HepG2 (cell line): ENCODE measurements at regions not wholly inside any gene's neighbourhood (a gene's known extent, or its start where the extent isn't known, plus 50 kb on each side); places are given as distances from the start of the nearest gene placed in this dataset.
A peak's percentile ranks its signal among the peaks of the same experiment; 100 is the strongest.

Experiments
- ATAC-seq: fragments of 200-7000 bp; cut with Tn5 transposase; 3 replicates; pipeline ENCODE4 v1.9.1; 2020; ENCODE audit warnings: mild to moderate bottlenecking, moderate library complexity
- BruUV-seq: library from RNA; stranded (reverse); fragments of 400-500 nt; replicated peaks from 2 replicates; lab custom pipeline; 2021; lab: Mats Ljungman, UMichigan
- CTCF ChIA-PET: fragments of 300-600 bp; formaldehyde crosslinking; extraction: SDS; loops from one replicate; lab custom pipeline; 2021; ENCODE audit warnings: low total read pairs, inconsistent platforms, low intra/inter-chr PET ratio; lab: Yijun Ruan, JAX
- POLR2A ChIA-PET: fragments of 350-600 bp; sonication (Branson Sonifier 250); formaldehyde crosslinking; loops from one replicate; lab custom pipeline; 2020; ENCODE audit warnings: antibody characterized with exemption, inconsistent platforms; lab: Yijun Ruan, JAX
- DNase-seq: peaks from one replicate; pipeline ENCODE4 v3.0.0-alpha.2; 2015; ENCODE audit warnings: low spot score
- FAIRE-seq: peaks from 3 replicates; lab custom pipeline; 2011; peaks lifted over from hg19 to GRCh38; lab: Jason Lieb, UNC
- H2AFZ ChIP-seq: one replicate; pipeline ENCODE4 v1.6.1; 2011; ENCODE audit warnings: low read length, inconsistent platforms
- H3K27ac ChIP-seq: fragments of 300-600 bp; 3 replicates; pipeline ENCODE4 v1.8.0; 2011; ENCODE audit warnings: mixed run types, mild to moderate bottlenecking, mixed read lengths, low read length, inconsistent platforms; ENCODE audit not compliant: insufficient read depth; ENCODE audit errors: extremely low read length
- H3K27me3 ChIP-seq, 2 experiments: fragments of 200-600 bp in 1 of 2; 2 replicates in 1 of 2; 3 replicates in 1 of 2; pipeline versions ENCODE4 v1.6.0 to v1.8.0; 2011; ENCODE audit warnings: low read length in 2 of 2, mild to moderate bottlenecking in 2 of 2, moderate library complexity in 2 of 2, inconsistent platforms in 1 of 2; ENCODE audit not compliant: insufficient read depth in 2 of 2, control insufficient read depth in 1 of 2
- H3K36me3 ChIP-seq, 2 experiments: fragments of 200-600 bp in 1 of 2; replicated peaks in 1 of 2; 2 replicates in 1 of 2; 3 replicates in 1 of 2; pipeline versions ENCODE4 v1.5.1 to v1.8.0; 2011; ENCODE audit warnings: low read length in 2 of 2, inconsistent platforms in 1 of 2; ENCODE audit not compliant: insufficient read depth in 2 of 2, control insufficient read depth in 1 of 2
- H3K4me1 ChIP-seq: 2 replicates; pipeline ENCODE4 v1.5.1; 2012; ENCODE audit warnings: low read length, inconsistent platforms; ENCODE audit not compliant: insufficient read depth
- H3K4me2 ChIP-seq: 2 replicates; pipeline ENCODE4 v1.6.0; 2011; ENCODE audit warnings: low read depth, low read length, inconsistent platforms
- H3K4me3 ChIP-seq, 3 experiments: fragments of 200-600 bp in 1 of 3; sonication (generic), shearing (Covaris generic) in 1 of 3; replicated peaks in 1 of 3; 2 replicates each; pipeline ENCODE4 v1.5.1; 2011 to 2016; ENCODE audit warnings: low read length in 3 of 3, inconsistent platforms in 2 of 3, low read depth in 2 of 3, mild to moderate bottlenecking in 2 of 3, control low read depth in 1 of 3, mixed read lengths in 1 of 3; ENCODE audit not compliant: insufficient read depth in 1 of 3
- H3K79me2 ChIP-seq: one replicate; pipeline ENCODE4 v1.6.1; 2011; ENCODE audit warnings: low read length, inconsistent platforms; ENCODE audit not compliant: insufficient read depth
- H3K9ac ChIP-seq: 2 replicates; pipeline ENCODE4 v1.6.0; 2011; ENCODE audit warnings: mild to moderate bottlenecking, low read depth, low read length, inconsistent platforms; ENCODE audit not compliant: insufficient read depth
- H3K9me3 ChIP-seq: 2 replicates; pipeline ENCODE4 v1.5.1; 2012; ENCODE audit warnings: mild to moderate bottlenecking, low read length
- H4K20me1 ChIP-seq: 2 replicates; pipeline ENCODE4 v1.6.0; 2011; ENCODE audit warnings: inconsistent platforms, mild to moderate bottlenecking, low read length, moderate library complexity; ENCODE audit not compliant: insufficient read depth
- SRSF4 ChIP-seq: fragments of 200-400 bp; formaldehyde crosslinking; IDR thresholded peaks from one replicate; pipeline ENCODE4 v1.6.1; 2018; ENCODE audit warnings: mild to moderate bottlenecking, low read depth, low read length, moderate library complexity; ENCODE audit not compliant: poor library complexity, severe bottlenecking
- UBTF ChIP-seq: sonication (generic); formaldehyde crosslinking; IDR thresholded peaks from 2 replicates; pipeline ENCODE4 v1.4.0; 2020; ENCODE audit warnings: mild to moderate bottlenecking, missing genetic modification reagents
- ZNF317 ChIP-seq: sonication (generic); formaldehyde crosslinking; IDR thresholded peaks from 2 replicates; pipeline ENCODE4 v1.5.0; 2020; ENCODE audit warnings: mild to moderate bottlenecking, missing genetic modification reagents
- ZNF670 ChIP-seq: sonication (generic); formaldehyde crosslinking; IDR thresholded peaks from 2 replicates; pipeline ENCODE4 v1.8.0; 2022; ENCODE audit warnings: mild to moderate bottlenecking, missing genetic modification reagents, borderline replicate concordance
- ZNF800 ChIP-seq: sonication (generic); formaldehyde crosslinking; IDR thresholded peaks from 2 replicates; pipeline ENCODE4 v1.4.0; 2020; ENCODE audit warnings: missing genetic modification reagents
- ZXDC ChIP-seq: sonication (generic); formaldehyde crosslinking; IDR thresholded peaks from 2 replicates; pipeline ENCODE4 v1.5.0; 2020; ENCODE audit warnings: mild to moderate bottlenecking, missing genetic modification reagents
- WGBS: methylation state at CpG from one replicate; pipeline ENCODE4 v1.1.6; 2017; ENCODE audit warnings: low lambda C conversion rate; 5-methylcytosine and 5-hydroxymethylcytosine counted together
- in situ Hi-C: cut with HindIII; loops from 2 replicates; pipeline ENCODE4 v1.10.0; 2017; ENCODE audit warnings: low pct_unique_long_range_greater_than_20kb; ENCODE audit not compliant: extremely low pct_ligation_motif_present
- intact Hi-C: fragments of 100-400 bp; cut with micrococcal nuclease; formaldehyde crosslinking; loops from one replicate; pipeline ENCODE4 v1.10.0; 2022; ENCODE audit not compliant: unreplicated experiment
- TF ChIP-seq, protein P1 (sequence below): IDR thresholded peaks from 2 replicates; pipeline ENCODE4 v1.4.0; 2020; ENCODE audit warnings: mild to moderate bottlenecking, missing genetic modification reagents

DNA sequence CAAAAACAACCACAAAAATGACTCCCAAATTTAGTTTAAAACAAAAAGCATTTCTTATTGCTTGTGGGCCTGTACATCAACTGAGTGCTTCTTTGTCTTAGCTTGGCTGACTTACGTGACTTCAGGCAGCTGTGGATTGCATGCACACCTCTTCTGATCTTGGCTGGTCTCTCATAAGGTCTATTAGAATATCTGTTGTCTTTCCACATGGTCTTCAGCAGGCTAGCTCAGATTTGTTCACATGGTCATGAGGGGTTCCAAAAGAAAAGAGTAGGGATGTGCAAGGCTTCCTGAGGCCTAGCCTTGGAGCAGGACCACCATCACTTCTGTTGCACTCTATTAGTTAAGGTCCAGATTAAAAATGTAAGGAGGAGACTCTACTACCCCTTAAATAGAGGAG, 120.1 kb downstream of the LRRC70 start:
- Histone ChIP-seq H3K27me3 (no peaks in the 10 kb centered on the region), H2AFZ (no peak overlapping the region), H3K36me3 (no peaks in the 10 kb centered on the region), H3K4me2 (no peak overlapping the region), H3K27ac (no peak overlapping the region), H3K4me1 (no peaks in the 10 kb centered on the region; the same call in 1 of the 2 replicates), H3K79me2 (no peaks in the 10 kb centered on the region), H3K4me3 (no peak overlapping the region), H4K20me1 (no peaks in the 10 kb centered on the region), H3K9me3 (no peaks in the 10 kb centered on the region), H3K9ac (no peak overlapping the region)
- ATAC-seq (no peak), DNase-seq (no peak), FAIRE-seq (no peak)
- intact Hi-C loops, result no loop called here
- in situ Hi-C loops, result no loop called here
- ChIA-PET CTCF (no interaction called here), POLR2A (no interaction called here)
- 8% methylated on average over 1 of the region's 1 CpG for WGBS
- TF ChIP-seq ZNF317, result peak; percentile 87
- no peak for TF ChIP-seq ZXDC (CRISPR knock-in tag)
- no TSS peak for BruUV-seq

GRCh38 chr5:62695274-62695673, 116.7 kb downstream of the LRRC70 start:
- no peak for ATAC-seq
- intact Hi-C loops, result no loop called here
- Histone ChIP-seq H3K9me3 (no peaks in the 10 kb centered on the region), H3K36me3 (no peaks in the 10 kb centered on the region), H3K4me1 (0 out of 2 replicates have a peak, but pooled peaks cover under 1% of the 10 kb centered on the region), H3K79me2 (no peaks in the 10 kb centered on the region), H3K27ac (no peak overlapping the region), H3K9ac (no peak overlapping the region), H3K4me2 (no peak overlapping the region), H3K27me3 (no peaks in the 10 kb centered on the region), H3K4me3 (no peak overlapping the region), H2AFZ (no peak overlapping the region), H4K20me1 (no peaks in the 10 kb centered on the region)
- in situ Hi-C loops, result no loop called here
- no peak for DNase-seq
- BruUV-seq, result no TSS peak
- WGBS, result 94% methylated on average over 3 of the region's 3 CpGs
- no peak for FAIRE-seq
- POLR2A ChIA-PET, result no interaction called here
- CTCF ChIA-PET, result no interaction called here
- no peak for TF ChIP-seq ZNF670 (CRISPR knock-in tag)
- TF ChIP-seq, protein P1, sequence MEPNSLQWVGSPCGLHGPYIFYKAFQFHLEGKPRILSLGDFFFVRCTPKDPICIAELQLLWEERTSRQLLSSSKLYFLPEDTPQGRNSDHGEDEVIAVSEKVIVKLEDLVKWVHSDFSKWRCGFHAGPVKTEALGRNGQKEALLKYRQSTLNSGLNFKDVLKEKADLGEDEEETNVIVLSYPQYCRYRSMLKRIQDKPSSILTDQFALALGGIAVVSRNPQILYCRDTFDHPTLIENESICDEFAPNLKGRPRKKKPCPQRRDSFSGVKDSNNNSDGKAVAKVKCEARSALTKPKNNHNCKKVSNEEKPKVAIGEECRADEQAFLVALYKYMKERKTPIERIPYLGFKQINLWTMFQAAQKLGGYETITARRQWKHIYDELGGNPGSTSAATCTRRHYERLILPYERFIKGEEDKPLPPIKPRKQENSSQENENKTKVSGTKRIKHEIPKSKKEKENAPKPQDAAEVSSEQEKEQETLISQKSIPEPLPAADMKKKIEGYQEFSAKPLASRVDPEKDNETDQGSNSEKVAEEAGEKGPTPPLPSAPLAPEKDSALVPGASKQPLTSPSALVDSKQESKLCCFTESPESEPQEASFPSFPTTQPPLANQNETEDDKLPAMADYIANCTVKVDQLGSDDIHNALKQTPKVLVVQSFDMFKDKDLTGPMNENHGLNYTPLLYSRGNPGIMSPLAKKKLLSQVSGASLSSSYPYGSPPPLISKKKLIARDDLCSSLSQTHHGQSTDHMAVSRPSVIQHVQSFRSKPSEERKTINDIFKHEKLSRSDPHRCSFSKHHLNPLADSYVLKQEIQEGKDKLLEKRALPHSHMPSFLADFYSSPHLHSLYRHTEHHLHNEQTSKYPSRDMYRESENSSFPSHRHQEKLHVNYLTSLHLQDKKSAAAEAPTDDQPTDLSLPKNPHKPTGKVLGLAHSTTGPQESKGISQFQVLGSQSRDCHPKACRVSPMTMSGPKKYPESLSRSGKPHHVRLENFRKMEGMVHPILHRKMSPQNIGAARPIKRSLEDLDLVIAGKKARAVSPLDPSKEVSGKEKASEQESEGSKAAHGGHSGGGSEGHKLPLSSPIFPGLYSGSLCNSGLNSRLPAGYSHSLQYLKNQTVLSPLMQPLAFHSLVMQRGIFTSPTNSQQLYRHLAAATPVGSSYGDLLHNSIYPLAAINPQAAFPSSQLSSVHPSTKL, result no peak
- no peak for TF ChIP-seq UBTF (CRISPR knock-in tag)
- TF ChIP-seq ZNF800 (CRISPR knock-in tag), result no peak
- no peak for TF ChIP-seq SRSF4
